ENCODE measurements at regions not wholly inside any gene's neighbourhood (a gene's known extent, or its start where the extent isn't known, plus 50 kb on each side); places are given as distances from the start of the nearest gene placed in this dataset.

DNA sequence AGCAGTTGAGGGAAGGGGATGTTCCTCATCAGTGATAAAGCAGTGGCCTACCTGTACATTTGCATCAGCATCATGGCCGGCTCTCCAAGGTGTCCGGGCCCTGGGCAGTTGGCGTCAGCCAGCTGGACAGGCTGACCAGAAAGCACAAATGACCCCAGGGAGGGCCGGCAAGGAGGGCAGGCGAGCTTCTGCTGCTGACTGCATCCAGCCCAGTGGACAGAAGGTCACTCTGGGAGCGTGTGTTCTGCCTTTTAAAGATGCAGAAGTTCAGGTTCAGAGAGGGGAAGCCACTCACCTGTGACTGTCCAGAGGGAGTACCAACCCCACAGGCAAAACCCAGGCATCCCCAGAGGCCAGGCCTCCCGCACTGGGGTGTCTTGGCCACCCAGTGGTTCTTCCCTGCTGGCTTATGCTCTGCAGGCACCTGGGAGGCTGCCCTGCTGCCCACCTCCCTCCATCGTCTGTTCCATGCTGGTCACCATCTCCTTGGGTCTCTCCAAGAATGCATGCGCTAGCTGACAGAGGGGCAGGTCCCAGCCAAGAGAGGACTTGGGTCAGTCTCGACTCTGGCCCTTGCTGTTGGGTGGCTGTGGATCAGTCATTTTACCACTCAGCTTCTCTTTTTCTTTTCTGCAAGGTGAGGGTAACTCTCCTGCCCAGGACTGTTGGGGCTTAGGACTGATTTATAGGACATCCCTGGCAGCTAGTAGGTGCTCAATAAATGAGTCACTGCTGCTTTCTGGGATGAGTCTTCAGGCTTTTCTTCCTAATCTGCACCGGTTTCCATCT lies 89.9 kb downstream of the INHBB start:
- no peak for TF ChIP-seq POLR2A (IDR thresholded peaks at IDR 0.05; ENCODE audit: low read depth, low read length)
- TF ChIP-seq POLR2AphosphoS5 (IDR thresholded peaks at IDR 0.05; ENCODE audit: low read depth, low read length), result no peak
- TF ChIP-seq TAF1 (IDR thresholded peaks at IDR 0.05; ENCODE audit: borderline replicate concordance, low read depth, low read length), result no peak
